T-helper 2 cell (primary cell): ENCODE measurements at regions not wholly inside any gene's neighbourhood (a gene's known extent, or its start where the extent isn't known, plus 50 kb on each side); places are given as distances from the start of the nearest gene placed in this dataset.

Experiments
- DNase-seq, 5 experiments: peaks; one replicate each; pipeline versions ENCODE4 v3.0.0 to v3.0.0-alpha.2; 2012 to 2022

- DNase-seq: no peak
Measured at GRCh38 chr20:22504829-22505377, 79.5 kb downstream of the FOXA2 start.

GRCh38 chr20:22503577-22503976 lies 80.8 kb downstream of the FOXA2 start:
- no peak for DNase-seq

GRCh38 chr20:22502731-22503191 lies 81.6 kb downstream of the FOXA2 start:
- DNase-seq: no peak

- DNase-seq: no peak
Measured at GRCh38 chr20:22501566-22502344, 82.6 kb downstream of the FOXA2 start.

- no peak for DNase-seq
Measured at GRCh38 chr20:22501034-22501433, 83.3 kb downstream of the FOXA2 start.

- no peak for DNase-seq
Measured at GRCh38 chr20:22499515-22500166, 84.7 kb downstream of the FOXA2 start.

- no peak for DNase-seq
Measured at GRCh38 chr20:22496817-22497216, 87.6 kb downstream of the FOXA2 start.

- DNase-seq: no peak
Measured at GRCh38 chr20:22495789-22496188, 88.6 kb downstream of the FOXA2 start.

- no peak for DNase-seq
Measured at GRCh38 chr20:22495172-22495571, 89.2 kb downstream of the FOXA2 start.

- no peak for DNase-seq
Measured at GRCh38 chr20:22492497-22492896, 91.9 kb downstream of the FOXA2 start.

GRCh38 chr20:22491194-22491505 lies 93.2 kb downstream of the FOXA2 start:
- no peak for DNase-seq

- no peak for DNase-seq
Measured at GRCh38 chr20:22490287-22491193, 93.8 kb downstream of the FOXA2 start.

- DNase-seq: no peak
Measured at GRCh38 chr20:22489626-22490286, 94.6 kb downstream of the FOXA2 start.

- no peak for DNase-seq
Measured at GRCh38 chr20:22480336-22480735, 104.0 kb downstream of the FOXA2 start.

- no peak for DNase-seq
Measured at GRCh38 chr20:22475662-22476061, 108.7 kb downstream of the FOXA2 start.

- DNase-seq: no peak
Measured at GRCh38 chr20:22474224-22474623, 110.1 kb downstream of the FOXA2 start.

- no peak for DNase-seq
Measured at GRCh38 chr20:22473293-22473692, 111.1 kb downstream of the FOXA2 start.

- DNase-seq: no peak
Measured at GRCh38 chr20:22472447-22473100, 111.8 kb downstream of the FOXA2 start.

- DNase-seq: no peak
Measured at GRCh38 chr20:22471156-22471836, 113.1 kb downstream of the FOXA2 start.

- no peak for DNase-seq
Measured at GRCh38 chr20:22470620-22471026, 113.7 kb downstream of the FOXA2 start.

GRCh38 chr20:22466447-22467171 lies 117.8 kb downstream of the FOXA2 start:
- DNase-seq: no peak
